ENCODE measurements at regions not wholly inside any gene's neighbourhood (a gene's known extent, or its start where the extent isn't known, plus 50 kb on each side); places are given as distances from the start of the nearest gene placed in this dataset.

- WGBS, 2 donors = 35 to 36% methylated on average over 4 of the region's 4 CpGs
- intact Hi-C loops (cut with DNase I; ENCODE audit: low total_unique reads) = no loop called here
- H3K4me3 ChIP-seq (ENCODE audit: low read depth, poor library complexity, severe bottlenecking) = no peak overlapping the region
- DNase-seq (ENCODE audit: low spot score in 2 of 2) = no peak
- no peak for TF ChIP-seq CTCF (IDR thresholded peaks at IDR 0.05)
These were observed 1310.7 kb upstream of the TENM3 start for GRCh38 chr4:180932370-180933001.

- TF ChIP-seq POLR2A (IDR thresholded peaks at IDR 0.05) (no peak), CTCF (IDR thresholded peaks at IDR 0.05) (no peak)
- intact Hi-C loops (cut with DNase I; ENCODE audit: low total_unique reads) = no loop called here
- H3K4me3 ChIP-seq (ENCODE audit: low read depth, poor library complexity, severe bottlenecking) = no peak overlapping the region
- no peak for DNase-seq (ENCODE audit: low spot score in 2 of 2)
- WGBS, 2 donors = 54 to 67% methylated on average over 3 of the region's 3 CpGs
These were observed 1306.1 kb upstream of the TENM3 start for GRCh38 chr4:180937083-180937482.

- no peak for DNase-seq (ENCODE audit: low spot score in 2 of 2)
- 86 to 87% methylated on average over 1 of the region's 1 CpG for WGBS, 2 donors
- no peak overlapping the region for H3K4me3 ChIP-seq (ENCODE audit: low read depth, poor library complexity, severe bottlenecking)
- TF ChIP-seq POLR2A (IDR thresholded peaks at IDR 0.05) (no peak), CTCF (IDR thresholded peaks at IDR 0.05) (no peak)
- intact Hi-C loops (cut with DNase I; ENCODE audit: low total_unique reads) = no loop called here
These were observed 1302.5 kb upstream of the TENM3 start for GRCh38 chr4:180940680-180941079.

- H3K4me3 ChIP-seq (ENCODE audit: low read depth, poor library complexity, severe bottlenecking) = no peak overlapping the region
- 80 to 82% methylated on average over 5 of the region's 5 CpGs for WGBS, 2 donors
- no peak for TF ChIP-seq CTCF (IDR thresholded peaks at IDR 0.05)
- no peak for TF ChIP-seq POLR2A (IDR thresholded peaks at IDR 0.05)
- intact Hi-C loops (cut with DNase I; ENCODE audit: low total_unique reads) = no loop called here
- no peak for DNase-seq (ENCODE audit: low spot score in 2 of 2)
These were observed 1300.8 kb upstream of the TENM3 start for GRCh38 chr4:180942367-180942916.

GRCh38 chr4:180946188-180946587 lies 1297.0 kb upstream of the TENM3 start:
- intact Hi-C loops (cut with DNase I; ENCODE audit: low total_unique reads) = no loop called here

More at GRCh38 chr4:180946188-180946587, 1297.0 kb upstream of the TENM3 start:
- no peak overlapping the region for H3K4me3 ChIP-seq (ENCODE audit: low read depth, poor library complexity, severe bottlenecking)
- 95 to 96% methylated on average over 4 of the region's 4 CpGs for WGBS, 2 donors
- TF ChIP-seq POLR2A (IDR thresholded peaks at IDR 0.05) (no peak), CTCF (IDR thresholded peaks at IDR 0.05) (no peak)
- no peak for DNase-seq (ENCODE audit: low spot score in 2 of 2)
